ENCODE measurements at regions not wholly inside any gene's neighbourhood (a gene's known extent, or its start where the extent isn't known, plus 50 kb on each side); places are given as distances from the start of the nearest gene placed in this dataset.

DNA sequence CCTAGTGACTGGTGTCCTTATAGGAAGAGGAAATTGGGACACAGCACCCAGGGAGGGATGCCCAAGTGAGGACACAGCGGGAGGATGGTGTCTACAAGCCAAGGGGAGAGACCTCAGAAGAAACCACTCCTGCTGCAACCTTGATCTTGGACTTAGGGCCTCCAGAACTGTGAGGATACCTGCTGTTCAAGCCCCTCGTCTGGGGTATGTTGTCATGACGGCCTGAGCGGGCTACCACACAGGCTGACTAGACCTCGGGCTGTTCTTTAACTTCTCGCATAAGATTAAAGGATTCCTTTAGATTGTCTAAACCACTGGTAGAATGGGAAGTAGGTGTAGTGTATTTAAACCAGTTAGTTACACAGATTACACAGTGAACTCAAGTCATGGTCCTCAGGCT, 138.3 kb downstream of the ASB1 start:
- TF ChIP-seq FOXK2 (IDR thresholded peaks at IDR 0.05), result no peak
- no peak for TF ChIP-seq SUZ12 (IDR thresholded peaks at IDR 0.05)
- no peak for TF ChIP-seq FOXM1 (IDR thresholded peaks at IDR 0.05; ENCODE audit: borderline replicate concordance)
- no peak for TF ChIP-seq TARDBP (IDR thresholded peaks at IDR 0.05)
- TF ChIP-seq BHLHE40 (IDR thresholded peaks at IDR 0.05; ENCODE audit: borderline replicate concordance), result no peak
- no peak for TF ChIP-seq ZNF384 (IDR thresholded peaks at IDR 0.05)
- no peak for TF ChIP-seq NFRKB (IDR thresholded peaks at IDR 0.05)
- TF ChIP-seq FOXA1 (IDR thresholded peaks at IDR 0.05), result no peak
